GM10266 (cell line): ENCODE measurements at regions not wholly inside any gene's neighbourhood (a gene's known extent, or its start where the extent isn't known, plus 50 kb on each side); places are given as distances from the start of the nearest gene placed in this dataset.

Source experiments
- DNase-seq: peaks from one replicate; pipeline ENCODE4 v3.0.0; 2012; ENCODE audit errors: extremely low spot score
- TF ChIP-seq, protein P1 (sequence below): IDR thresholded peaks from 2 replicates; pipeline ENCODE4 v1.5.1; 2012; ENCODE audit warnings: mild to moderate bottlenecking, low read depth; ENCODE audit not compliant: control insufficient read depth, insufficient read depth; ENCODE audit errors: missing control alignments

DNA sequence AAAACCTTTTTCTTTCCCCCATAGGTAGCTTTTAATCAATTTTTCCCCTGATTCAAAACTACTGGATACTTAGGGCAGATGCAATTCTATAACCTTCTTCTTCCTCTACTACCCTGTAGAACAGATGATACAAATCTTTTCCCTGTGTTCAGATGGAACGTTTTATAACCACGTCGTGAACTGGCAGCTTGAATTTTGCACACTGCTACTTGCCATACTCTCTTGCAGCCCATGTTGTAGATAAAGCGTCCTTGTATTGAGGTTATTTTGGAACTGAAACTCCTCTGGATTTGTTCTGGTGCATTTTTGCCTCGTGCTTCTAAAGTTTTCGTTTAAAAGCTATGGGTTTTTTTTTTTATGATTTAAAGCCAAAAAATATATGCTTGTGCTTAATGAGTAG is 440.2 kb downstream of the RFPL4B start:
- DNase-seq, result no peak
- TF ChIP-seq, protein P1, sequence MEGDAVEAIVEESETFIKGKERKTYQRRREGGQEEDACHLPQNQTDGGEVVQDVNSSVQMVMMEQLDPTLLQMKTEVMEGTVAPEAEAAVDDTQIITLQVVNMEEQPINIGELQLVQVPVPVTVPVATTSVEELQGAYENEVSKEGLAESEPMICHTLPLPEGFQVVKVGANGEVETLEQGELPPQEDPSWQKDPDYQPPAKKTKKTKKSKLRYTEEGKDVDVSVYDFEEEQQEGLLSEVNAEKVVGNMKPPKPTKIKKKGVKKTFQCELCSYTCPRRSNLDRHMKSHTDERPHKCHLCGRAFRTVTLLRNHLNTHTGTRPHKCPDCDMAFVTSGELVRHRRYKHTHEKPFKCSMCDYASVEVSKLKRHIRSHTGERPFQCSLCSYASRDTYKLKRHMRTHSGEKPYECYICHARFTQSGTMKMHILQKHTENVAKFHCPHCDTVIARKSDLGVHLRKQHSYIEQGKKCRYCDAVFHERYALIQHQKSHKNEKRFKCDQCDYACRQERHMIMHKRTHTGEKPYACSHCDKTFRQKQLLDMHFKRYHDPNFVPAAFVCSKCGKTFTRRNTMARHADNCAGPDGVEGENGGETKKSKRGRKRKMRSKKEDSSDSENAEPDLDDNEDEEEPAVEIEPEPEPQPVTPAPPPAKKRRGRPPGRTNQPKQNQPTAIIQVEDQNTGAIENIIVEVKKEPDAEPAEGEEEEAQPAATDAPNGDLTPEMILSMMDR, result no peak

DNA sequence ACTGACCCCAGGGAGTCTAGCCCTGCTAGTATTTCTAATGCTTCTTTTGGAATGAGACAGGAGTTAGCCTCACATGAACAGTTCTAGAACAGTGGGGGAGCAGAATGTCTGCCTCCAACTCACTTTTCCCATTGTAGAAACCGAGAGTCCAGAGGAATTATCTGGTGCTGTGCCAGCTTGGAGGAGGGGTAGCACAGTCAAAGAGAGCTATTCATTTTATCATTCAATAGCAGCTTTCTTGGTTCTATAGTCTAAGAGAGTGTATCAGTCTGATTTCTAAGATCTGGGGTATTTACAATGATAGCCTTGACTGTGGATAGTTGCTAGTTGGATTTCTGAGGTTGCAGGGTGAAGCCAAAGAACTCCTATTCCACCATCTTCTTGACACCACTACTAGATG is 448.2 kb downstream of the RFPL4B start:
- TF ChIP-seq, protein P1, result no peak

DNA sequence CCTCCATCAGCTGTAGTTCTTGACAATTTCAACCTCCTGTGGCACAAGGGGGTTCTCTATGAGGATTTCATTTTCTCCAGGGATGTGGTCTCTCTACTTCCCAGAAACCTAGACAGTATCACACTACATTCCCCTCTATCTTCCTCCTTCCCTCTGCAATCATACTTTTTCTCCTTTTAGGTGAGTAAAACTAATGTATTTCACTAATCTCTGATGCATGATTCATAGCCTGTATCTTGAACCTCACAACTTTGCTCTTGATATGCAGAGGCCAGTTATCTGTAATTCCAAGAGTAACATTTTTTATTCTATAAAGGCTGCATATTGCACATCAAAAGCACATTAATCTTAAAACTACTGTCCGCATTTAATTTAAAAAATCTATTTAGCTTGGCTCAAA is 449.6 kb downstream of the RFPL4B start:
- no peak for DNase-seq
- TF ChIP-seq, protein P1, result no peak

More for the DNA sequence above, 448.2 kb downstream of the RFPL4B start:
- no peak for DNase-seq

DNA sequence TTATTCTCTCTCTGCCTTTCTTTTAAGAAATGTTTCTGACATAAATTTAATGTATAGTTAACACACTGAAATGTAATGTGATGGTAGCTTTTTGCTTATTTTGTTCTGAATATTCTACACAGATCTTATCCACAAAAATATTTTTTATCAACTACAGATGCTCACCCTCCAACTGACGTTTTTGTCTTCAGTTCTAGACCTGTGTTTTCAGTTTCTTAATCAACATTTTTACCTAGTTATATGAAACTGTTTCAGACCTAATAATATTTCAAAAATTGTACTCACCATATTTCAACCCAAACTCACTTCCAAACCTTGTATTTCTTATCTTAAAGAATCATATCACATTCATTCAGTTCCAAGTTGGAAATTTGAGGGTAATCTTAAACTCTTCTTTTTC is 452.8 kb downstream of the RFPL4B start:
- TF ChIP-seq, protein P1, result no peak
- no peak for DNase-seq

DNA sequence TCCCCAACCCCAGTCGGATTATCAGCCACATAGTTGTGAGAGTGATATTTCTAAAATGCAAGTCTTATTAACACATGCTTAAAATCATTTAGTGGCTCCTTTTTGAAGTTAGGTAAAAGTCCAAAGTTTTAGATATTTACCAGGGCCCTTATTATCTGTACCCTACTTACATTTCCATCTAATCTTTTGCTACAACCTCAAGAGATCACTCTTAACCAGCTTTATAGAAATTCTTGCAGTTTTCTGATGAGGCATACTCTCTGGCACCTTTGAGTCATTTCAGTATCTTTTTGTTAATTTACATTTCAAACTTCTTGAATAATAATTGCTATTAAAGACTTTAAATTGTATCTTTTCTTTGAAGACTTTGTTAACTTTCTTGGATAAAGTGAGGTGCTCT is 453.3 kb downstream of the RFPL4B start:
- TF ChIP-seq, protein P1, result no peak

DNA sequence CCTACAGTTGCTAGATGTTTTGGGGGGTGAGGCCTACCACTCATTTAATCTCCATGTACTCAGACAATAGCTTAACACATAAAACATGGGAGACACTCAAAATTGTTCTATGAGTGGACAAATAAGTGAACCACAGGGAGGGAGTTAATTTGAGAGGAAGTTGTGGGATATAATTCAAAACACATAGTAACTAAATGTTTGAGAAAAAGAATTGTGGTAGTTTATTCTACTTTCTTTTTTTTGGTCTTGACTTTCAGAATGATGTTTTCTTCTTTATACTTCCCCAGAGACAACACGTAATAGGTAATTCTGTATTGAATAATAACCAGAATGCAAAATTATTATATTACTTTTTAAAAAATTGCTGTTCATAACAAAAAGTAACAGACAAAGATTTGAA is 453.8 kb downstream of the RFPL4B start:
- TF ChIP-seq, protein P1, result no peak
- DNase-seq, result no peak

More for the DNA sequence above, 453.3 kb downstream of the RFPL4B start:
- no peak for DNase-seq

DNA sequence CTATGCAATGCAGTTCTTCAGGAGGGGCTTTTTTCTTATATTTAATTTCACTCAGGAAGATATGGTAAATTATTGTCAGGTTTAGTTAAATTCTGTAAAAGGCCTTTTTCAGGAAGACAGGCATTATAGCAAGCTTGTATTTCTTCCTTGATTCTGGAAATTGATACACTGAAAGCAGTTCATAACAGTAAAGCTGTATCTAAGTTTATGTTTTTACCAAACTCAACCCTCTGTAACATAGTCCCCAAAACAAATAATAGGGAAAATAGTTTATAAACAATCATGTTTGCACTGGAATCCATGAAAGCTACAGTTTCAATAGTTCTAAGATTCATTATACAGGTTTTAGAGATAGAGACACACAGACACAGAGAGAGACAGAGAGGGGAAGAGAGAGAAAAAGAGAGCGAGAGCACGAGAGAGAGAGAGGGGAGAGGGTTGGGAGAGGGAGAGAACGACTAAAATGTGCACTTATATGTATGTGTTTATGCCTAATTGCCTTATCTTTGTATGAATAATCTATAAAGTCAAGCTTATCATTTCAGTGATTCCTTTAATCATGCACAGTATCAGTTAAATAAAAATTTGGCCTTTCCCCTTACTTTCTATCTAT is 454.4 kb downstream of the RFPL4B start:
- DNase-seq, result no peak
- TF ChIP-seq, protein P1, result no peak
